ENCODE measurements at regions not wholly inside any gene's neighbourhood (a gene's known extent, or its start where the extent isn't known, plus 50 kb on each side); places are given as distances from the start of the nearest gene placed in this dataset.
"Not testable (repeated sequence)": the region's sequence is repeated elsewhere in the genome, so short reads cannot be mapped to it uniquely, and the experiment has no call there.

- DNase-seq (ENCODE audit: low spot score) = not testable (repeated sequence)
Observed at GRCh38 chr10:44268435-44268948, 116.4 kb downstream of the CXCL12 start.

- no peak for DNase-seq (ENCODE audit: low spot score)
Observed at GRCh38 chr10:44267007-44267406, 117.9 kb downstream of the CXCL12 start.

- no peak for DNase-seq (ENCODE audit: low spot score)
Observed at GRCh38 chr10:44264244-44264643, 120.7 kb downstream of the CXCL12 start.

GRCh38 chr10:44263771-44264170 lies 121.1 kb downstream of the CXCL12 start:
- DNase-seq (ENCODE audit: low spot score) = no peak

GRCh38 chr10:44262551-44263251 lies 122.2 kb downstream of the CXCL12 start:
- DNase-seq (ENCODE audit: low spot score) = no peak

- DNase-seq (ENCODE audit: low spot score) = no peak
Observed at GRCh38 chr10:44261710-44262455, 123.0 kb downstream of the CXCL12 start.

GRCh38 chr10:44261296-44261695 lies 123.6 kb downstream of the CXCL12 start:
- no peak for DNase-seq (ENCODE audit: low spot score)

- no peak for DNase-seq (ENCODE audit: low spot score)
Observed at GRCh38 chr10:44260286-44260928, 124.5 kb downstream of the CXCL12 start.

- DNase-seq (ENCODE audit: low spot score) = no peak
Observed at GRCh38 chr10:44259090-44259874, 125.6 kb downstream of the CXCL12 start.

GRCh38 chr10:44258460-44259089 lies 126.3 kb downstream of the CXCL12 start:
- no peak for DNase-seq (ENCODE audit: low spot score)

GRCh38 chr10:44258019-44258418 lies 126.9 kb downstream of the CXCL12 start:
- peak; percentile 24 for DNase-seq (ENCODE audit: low spot score)

GRCh38 chr10:44253769-44254462 lies 131.0 kb downstream of the CXCL12 start:
- no peak for DNase-seq (ENCODE audit: low spot score)

- DNase-seq (ENCODE audit: low spot score) = not testable (repeated sequence)
Observed at GRCh38 chr10:44252631-44253030, 132.3 kb downstream of the CXCL12 start.

GRCh38 chr10:44249933-44250332 lies 135.0 kb downstream of the CXCL12 start:
- not testable (repeated sequence) for DNase-seq (ENCODE audit: low spot score)

- DNase-seq (ENCODE audit: low spot score) = no peak
Observed at GRCh38 chr10:44249490-44249889, 135.4 kb downstream of the CXCL12 start.

GRCh38 chr10:44246700-44247099 lies 138.2 kb downstream of the CXCL12 start:
- not testable (repeated sequence) for DNase-seq (ENCODE audit: low spot score)

GRCh38 chr10:44246287-44246686 lies 138.6 kb downstream of the CXCL12 start:
- DNase-seq (ENCODE audit: low spot score) = not testable (repeated sequence)

GRCh38 chr10:44245601-44245938 lies 139.3 kb downstream of the CXCL12 start:
- DNase-seq (ENCODE audit: low spot score) = no peak

GRCh38 chr10:44244745-44245600 lies 139.9 kb downstream of the CXCL12 start:
- DNase-seq (ENCODE audit: low spot score) = no peak

Measured in iPS-NIHi11 (cell line).